HL-60 (cell line): ENCODE measurements at regions not wholly inside any gene's neighbourhood (a gene's known extent, or its start where the extent isn't known, plus 50 kb on each side); places are given as distances from the start of the nearest gene placed in this dataset.

Experiments used
- DNase-seq, 2 experiments: peaks; one replicate each; pipeline ENCODE4 v3.0.0-alpha.2; 2010 to 2020; ENCODE audit warnings: low read depth in 1 of 2, low spot score in 1 of 2
- H3K27ac ChIP-seq: fragments of 250-450 bp; sonication (Bioruptor Pico); replicated peaks from 2 replicates; pipeline ENCODE4 v1.5.1; 2020; ENCODE audit warnings: mild to moderate bottlenecking, moderate library complexity
- H3K27me3 ChIP-seq: fragments of 250-450 bp; sonication (Bioruptor Pico); 2 replicates; pipeline ENCODE4 v1.5.1; 2021; ENCODE audit warnings: mild to moderate bottlenecking, moderate library complexity; ENCODE audit not compliant: insufficient read depth, poor library complexity, severe bottlenecking
- H3K4me3 ChIP-seq: replicated peaks from 2 replicates; pipeline ENCODE4 v1.5.1; 2011; ENCODE audit warnings: mild to moderate bottlenecking, control low read depth, low read length; ENCODE audit not compliant: insufficient read depth
- CTCF ChIP-seq: IDR thresholded peaks from one replicate; pipeline ENCODE4 v1.5.1; 2011; ENCODE audit warnings: low read length, control low read depth, inconsistent platforms; ENCODE audit not compliant: insufficient read depth
- GABPA ChIP-seq: IDR thresholded peaks from 2 replicates; pipeline ENCODE4 v1.6.1; 2012; ENCODE audit warnings: low read depth
- POLR2AphosphoS5 ChIP-seq: IDR thresholded peaks from 2 replicates; pipeline ENCODE4 v1.6.1; 2012; ENCODE audit warnings: low read depth
- REST ChIP-seq: IDR thresholded peaks from 2 replicates; pipeline ENCODE4 v1.6.1; 2012; ENCODE audit warnings: low read depth; ENCODE audit not compliant: insufficient replicate concordance
- SPI1 ChIP-seq: IDR thresholded peaks from 2 replicates; pipeline ENCODE4 v1.6.1; 2012; ENCODE audit warnings: low read depth, mild to moderate bottlenecking, borderline replicate concordance

GRCh38 chr12:92439420-92439805, 263.4 kb upstream of the PLEKHG7 start:
- no peak overlapping the region for H3K4me3 ChIP-seq
- H3K27me3 ChIP-seq: no peaks in the 10 kb centered on the region
- no peak overlapping the region for H3K27ac ChIP-seq
- TF ChIP-seq SPI1 (no peak), GABPA (no peak), POLR2AphosphoS5 (no peak), CTCF (no peak), REST (no peak)
- DNase-seq: no peak

GRCh38 chr12:92438641-92439419, 264.0 kb upstream of the PLEKHG7 start:
- Histone ChIP-seq H3K27ac (no peak overlapping the region), H3K27me3 (no peaks in the 10 kb centered on the region), H3K4me3 (no peak overlapping the region)
- no peak for TF ChIP-seq REST
- TF ChIP-seq CTCF: no peak
- no peak for TF ChIP-seq POLR2AphosphoS5
- no peak for TF ChIP-seq GABPA
- TF ChIP-seq SPI1: no peak
- DNase-seq: no peak

- no peak for DNase-seq
- Histone ChIP-seq H3K27ac (no peak overlapping the region), H3K27me3 (no peaks in the 10 kb centered on the region)
Measured at GRCh38 chr12:92437452-92437851, 265.3 kb upstream of the PLEKHG7 start.

More at GRCh38 chr12:92437452-92437851, 265.3 kb upstream of the PLEKHG7 start:
- H3K4me3 ChIP-seq: no peak overlapping the region
- TF ChIP-seq SPI1: no peak
- no peak for TF ChIP-seq GABPA
- no peak for TF ChIP-seq POLR2AphosphoS5
- no peak for TF ChIP-seq REST
- no peak for TF ChIP-seq CTCF
